ENCODE measurements at regions not wholly inside any gene's neighbourhood (a gene's known extent, or its start where the extent isn't known, plus 50 kb on each side); places are given as distances from the start of the nearest gene placed in this dataset.

GRCh38 chr4:170306208-170306607 lies 216.5 kb upstream of the AADAT start:
- H3K27ac Mint-ChIP-seq = no peak overlapping the region
- DNase-seq (ENCODE audit: low spot score, unreplicated experiment) = no peak
- no peak overlapping the region for H3K4me3 Mint-ChIP-seq (ENCODE audit: low read depth)
- H3K9me3 Mint-ChIP-seq (ENCODE audit: low read depth) = no peaks in the 10 kb centered on the region
- H3K4me1 Mint-ChIP-seq (ENCODE audit: low read depth) = peaks cover 3% of the 10 kb centered on the region
- no peak for TF ChIP-seq CTCF (IDR thresholded peaks at IDR 0.05; ENCODE audit: unreplicated experiment)
- no peaks in the 10 kb centered on the region for H3K36me3 Mint-ChIP-seq (ENCODE audit: insufficient read depth)
- no peaks in the 10 kb centered on the region for H3K27me3 Mint-ChIP-seq

- TF ChIP-seq CTCF (IDR thresholded peaks at IDR 0.05; ENCODE audit: unreplicated experiment) = no peak
- DNase-seq (ENCODE audit: low spot score, unreplicated experiment) = no peak
- Mint-ChIP-seq H3K36me3 (ENCODE audit: insufficient read depth) (no peaks in the 10 kb centered on the region), H3K27ac (no peak overlapping the region), H3K27me3 (no peaks in the 10 kb centered on the region), H3K9me3 (ENCODE audit: low read depth) (no peaks in the 10 kb centered on the region), H3K4me1 (ENCODE audit: low read depth) (peaks cover 3% of the 10 kb centered on the region), H3K4me3 (ENCODE audit: low read depth) (no peak overlapping the region)
Measured at GRCh38 chr4:170305627-170306026, 215.9 kb upstream of the AADAT start.

GRCh38 chr4:170281027-170281426 lies 191.3 kb upstream of the AADAT start:
- Mint-ChIP-seq H3K9me3 (ENCODE audit: low read depth) (peaks cover 9% of the 10 kb centered on the region), H3K36me3 (ENCODE audit: insufficient read depth) (peaks cover 16% of the 10 kb centered on the region), H3K27me3 (no peaks in the 10 kb centered on the region), H3K4me3 (ENCODE audit: low read depth) (no peak overlapping the region), H3K27ac (no peak overlapping the region), H3K4me1 (ENCODE audit: low read depth) (no peaks in the 10 kb centered on the region)
- no peak for DNase-seq (ENCODE audit: low spot score, unreplicated experiment)
- no peak for TF ChIP-seq CTCF (IDR thresholded peaks at IDR 0.05; ENCODE audit: unreplicated experiment)

- H3K27me3 Mint-ChIP-seq = no peaks in the 10 kb centered on the region
- H3K9me3 Mint-ChIP-seq (ENCODE audit: low read depth) = peaks cover 9% of the 10 kb centered on the region
Measured at GRCh38 chr4:170278460-170278859, 188.7 kb upstream of the AADAT start.

GRCh38 chr4:170274616-170275015 lies 184.9 kb upstream of the AADAT start:
- Mint-ChIP-seq H3K4me1 (ENCODE audit: low read depth) (no peaks in the 10 kb centered on the region), H3K36me3 (ENCODE audit: insufficient read depth) (peaks cover 8% of the 10 kb centered on the region), H3K27me3 (no peaks in the 10 kb centered on the region), H3K4me3 (ENCODE audit: low read depth) (no peak overlapping the region), H3K9me3 (ENCODE audit: low read depth) (peaks cover 7% of the 10 kb centered on the region), H3K27ac (no peak overlapping the region)
- DNase-seq (ENCODE audit: low spot score, unreplicated experiment) = no peak
- TF ChIP-seq CTCF (IDR thresholded peaks at IDR 0.05; ENCODE audit: unreplicated experiment) = no peak

More at GRCh38 chr4:170278460-170278859, 188.7 kb upstream of the AADAT start:
- peaks cover 16% of the 10 kb centered on the region for H3K36me3 Mint-ChIP-seq (ENCODE audit: insufficient read depth)
- no peak for DNase-seq (ENCODE audit: low spot score, unreplicated experiment)
- H3K4me3 Mint-ChIP-seq (ENCODE audit: low read depth) = no peak overlapping the region
- no peaks in the 10 kb centered on the region for H3K4me1 Mint-ChIP-seq (ENCODE audit: low read depth)
- TF ChIP-seq CTCF (IDR thresholded peaks at IDR 0.05; ENCODE audit: unreplicated experiment) = no peak
- no peak overlapping the region for H3K27ac Mint-ChIP-seq
